Common myeloid progenitor, CD34-positive (primary cell): ENCODE measurements at regions not wholly inside any gene's neighbourhood (a gene's known extent, or its start where the extent isn't known, plus 50 kb on each side); places are given as distances from the start of the nearest gene placed in this dataset.

ENCODE experiments used
- CTCF ChIA-PET: fragments of 350-600 bp; sonication (Branson Sonifier 250); formaldehyde crosslinking; loops from one replicate; lab custom pipeline; 2021; ENCODE audit warnings: antibody characterized with exemption; lab: Charles Lee
- POLR2A ChIA-PET: fragments of 350-600 bp; sonication (Branson Sonifier 250); formaldehyde crosslinking; loops from one replicate; lab custom pipeline; 2021; ENCODE audit warnings: antibody characterized with exemption; lab: Charles Lee
- DNase-seq, 3 donors: peaks; one replicate each; pipeline versions ENCODE4 v3.0.0 to v3.0.0-alpha.2; 2013
- H3K27ac ChIP-seq, 2 experiments: 1 replicate in 1 of 2; 2 replicates in 1 of 2; pipeline ENCODE4 v1.7.0; 2013; ENCODE audit warnings: inconsistent platforms in 2 of 2, low read length in 2 of 2, mild to moderate bottlenecking in 2 of 2, low read depth in 1 of 2, moderate library complexity in 1 of 2; ENCODE audit not compliant: severe bottlenecking in 2 of 2, insufficient read depth in 1 of 2, poor library complexity in 1 of 2
- H3K27me3 ChIP-seq, 5 experiments: replicated peaks in 2 of 5; 1 replicate in 3 of 5; 2 replicates in 2 of 5; pipeline versions ENCODE4 v1.6.1 to v1.7.0; 2013; ENCODE audit warnings: low read length in 4 of 5, mild to moderate bottlenecking in 2 of 5, moderate library complexity in 2 of 5, inconsistent platforms in 1 of 5; ENCODE audit not compliant: insufficient read depth in 5 of 5, control insufficient read depth in 4 of 5
- H3K36me3 ChIP-seq, 4 experiments: 1 replicate in 2 of 4; 2 replicates in 2 of 4; pipeline versions ENCODE4 v1.6.1 to v1.7.0; 2013; ENCODE audit warnings: low read length in 3 of 4, control low read depth in 1 of 4, mild to moderate bottlenecking in 1 of 4; ENCODE audit not compliant: control insufficient read depth in 4 of 4, insufficient read depth in 4 of 4
- H3K4me1 ChIP-seq, 4 experiments: 1 replicate in 3 of 4; 2 replicates in 1 of 4; pipeline versions ENCODE4 v1.6.1 to v1.7.1; 2013; ENCODE audit warnings: low read length in 3 of 4, mild to moderate bottlenecking in 3 of 4, control low read depth in 1 of 4, inconsistent platforms in 1 of 4, moderate library complexity in 1 of 4; ENCODE audit not compliant: control insufficient read depth in 4 of 4, insufficient read depth in 4 of 4; ENCODE audit errors: control extremely low read depth in 1 of 4
- H3K4me3 ChIP-seq, 7 experiments: 1 replicate in 4 of 7; 2 replicates in 3 of 7; pipeline versions ENCODE4 v1.5.1 to v1.7.0; 2013; ENCODE audit warnings: mild to moderate bottlenecking in 7 of 7, low read length in 6 of 7, moderate library complexity in 6 of 7, inconsistent platforms in 2 of 7, low read depth in 2 of 7, control low read depth in 1 of 7; ENCODE audit not compliant: insufficient read depth in 4 of 7, control insufficient read depth in 1 of 7; ENCODE audit errors: extremely low read depth in 1 of 7
- H3K9me3 ChIP-seq, 5 experiments: 1 replicate in 4 of 5; 2 replicates in 1 of 5; pipeline versions ENCODE4 v1.6.1 to v1.7.1; 2013; ENCODE audit warnings: low read length in 4 of 5, mild to moderate bottlenecking in 2 of 5, inconsistent platforms in 1 of 5, low read depth in 1 of 5, moderate library complexity in 1 of 5; ENCODE audit not compliant: control insufficient read depth in 4 of 5, insufficient read depth in 2 of 5; ENCODE audit errors: control extremely low read depth in 1 of 5
- WGBS: methylation state at CpG from one replicate; pipeline ENCODE4 v1.1.5; 2013; ENCODE audit not compliant: insufficient coverage; 5-methylcytosine and 5-hydroxymethylcytosine counted together

GRCh38 chr3:72476139-72476483 lies 372.1 kb downstream of the SHQ1 start:
- H3K36me3 ChIP-seq, result no peaks in the 10 kb centered on the region
- CTCF ChIA-PET, result interaction anchor here (0.9 to 1.3 kb wide), 4 partner anchors 10 to 346 kb away, joined by 3 read pairs; no protein-coding TSS in a partner anchor
- no peaks in the 10 kb centered on the region for H3K27me3 ChIP-seq
- peaks cover 0 to 5% (median 0%) of the 10 kb centered on the region in 5 experiments for H3K9me3 ChIP-seq
- peaks cover 0 to 4% (median 2%) of the 10 kb centered on the region in 4 experiments for H3K4me1 ChIP-seq
- H3K4me3 ChIP-seq, result no peak overlapping the region
- H3K27ac ChIP-seq, result no peak overlapping the region
- POLR2A ChIA-PET, result no interaction called here
- no peak for DNase-seq

- H3K27ac ChIP-seq, result no peak overlapping the region
- no peak overlapping the region for H3K4me3 ChIP-seq
- ChIA-PET CTCF (interaction anchor here (0.7 to 1.3 kb wide), 6 partner anchors 10 to 347 kb away, joined by 3 read pairs; no protein-coding TSS in a partner anchor), POLR2A (no interaction called here)
- H3K9me3 ChIP-seq, result peaks cover 0 to 3% (median 0%) of the 10 kb centered on the region in 5 experiments
- H3K36me3 ChIP-seq, result no peaks in the 10 kb centered on the region
- H3K27me3 ChIP-seq, result no peaks in the 10 kb centered on the region
- no peak for DNase-seq
- 100% methylated on average over 3 of the region's 8 CpGs for WGBS
- peaks cover 0 to 4% (median 2%) of the 10 kb centered on the region in 4 experiments for H3K4me1 ChIP-seq
These were observed 372.7 kb downstream of the SHQ1 start for GRCh38 chr3:72475258-72476138.

GRCh38 chr3:72474775-72475174 lies 373.5 kb downstream of the SHQ1 start:
- Histone ChIP-seq H3K27ac (no peak overlapping the region), H3K27me3 (no peaks in the 10 kb centered on the region), H3K4me1 (peaks cover 0 to 4% (median 2%) of the 10 kb centered on the region in 4 experiments), H3K9me3 (peaks cover 0 to 2% (median 0%) of the 10 kb centered on the region in 5 experiments), H3K4me3 (no peak overlapping the region), H3K36me3 (no peaks in the 10 kb centered on the region)
- no peak for DNase-seq
- WGBS, result 94% methylated on average over 3 of the region's 4 CpGs
- POLR2A ChIA-PET, result no interaction called here
- CTCF ChIA-PET, result interaction anchor here (0.7 to 1.2 kb wide), 3 partner anchors 21 to 347 kb away, joined by 3 read pairs; no protein-coding TSS in a partner anchor

GRCh38 chr3:72473156-72473555 lies 375.1 kb downstream of the SHQ1 start:
- POLR2A ChIA-PET, result no interaction called here
- DNase-seq, result no peak
- Histone ChIP-seq H3K36me3 (no peaks in the 10 kb centered on the region), H3K27ac (no peak overlapping the region), H3K9me3 (no peaks in the 10 kb centered on the region), H3K27me3 (no peaks in the 10 kb centered on the region), H3K4me3 (no peak overlapping the region), H3K4me1 (peaks cover 0 to 4% (median 0%) of the 10 kb centered on the region in 4 experiments)
- CTCF ChIA-PET, result interaction anchor here (1.1 kb wide), 1 partner anchor 10 kb away, joined by 4 read pairs; no protein-coding TSS in a partner anchor
- WGBS, result no CpG with 5 or more reads among the region's 5 CpGs

- Histone ChIP-seq H3K9me3 (no peaks in the 10 kb centered on the region), H3K27me3 (no peaks in the 10 kb centered on the region), H3K27ac (no peak overlapping the region), H3K4me3 (no peak overlapping the region), H3K4me1 (peaks cover 0 to 4% (median 0%) of the 10 kb centered on the region in 4 experiments), H3K36me3 (no peaks in the 10 kb centered on the region)
- 100% methylated on average over 3 of the region's 5 CpGs for WGBS
- no peak for DNase-seq
- POLR2A ChIA-PET, result no interaction called here
- CTCF ChIA-PET, result interaction anchor here (1.0 to 1.7 kb wide), 4 partner anchors 8 to 327 kb away, joined by 3 to 6 read pairs (median 4); no protein-coding TSS in a partner anchor
These were observed 377.3 kb downstream of the SHQ1 start for GRCh38 chr3:72470904-72471417.

- POLR2A ChIA-PET, result no interaction called here
- Histone ChIP-seq H3K27ac (no peak overlapping the region), H3K27me3 (no peaks in the 10 kb centered on the region), H3K36me3 (no peaks in the 10 kb centered on the region), H3K4me1 (no peaks in the 10 kb centered on the region), H3K4me3 (no peak overlapping the region), H3K9me3 (no peaks in the 10 kb centered on the region)
- no peak for DNase-seq
- CTCF ChIA-PET, result interaction anchor here (1.0 to 1.5 kb wide), 3 partner anchors 15 to 122 kb away, joined by 3 to 4 read pairs (median 4); no protein-coding TSS in a partner anchor
- WGBS, result 58% methylated on average over 2 of the region's 2 CpGs
These were observed 382.4 kb downstream of the SHQ1 start for GRCh38 chr3:72465853-72466252.

- no peaks in the 10 kb centered on the region for H3K36me3 ChIP-seq
- CTCF ChIA-PET, result interaction anchor here (1.5 to 2.4 kb wide), 2 partner anchors 9 to 11 kb away, joined by 4 to 5 read pairs; no protein-coding TSS in a partner anchor
- no peak for DNase-seq
- POLR2A ChIA-PET, result no interaction called here
- no peak overlapping the region for H3K27ac ChIP-seq
- no peak overlapping the region for H3K4me3 ChIP-seq
- H3K27me3 ChIP-seq, result no peaks in the 10 kb centered on the region
- H3K9me3 ChIP-seq, result no peaks in the 10 kb centered on the region
- H3K4me1 ChIP-seq, result no peaks in the 10 kb centered on the region
- WGBS, result 88% methylated on average over 8 of the region's 9 CpGs
These were observed 385.2 kb downstream of the SHQ1 start for GRCh38 chr3:72463083-72463482.
